Stimulated activated CD8-positive, alpha-beta memory T cell treated with anti-CD3 and anti-CD28 coated beads, Interleukin-4, amount 100 ng/mL, for 24 hours (primary cell): ENCODE measurements at regions not wholly inside any gene's neighbourhood (a gene's known extent, or its start where the extent isn't known, plus 50 kb on each side); places are given as distances from the start of the nearest gene placed in this dataset.

ENCODE experiments used
- DNase-seq: peaks from one replicate; pipeline ENCODE4 v3.0.0-alpha.2; 2020; ENCODE audit warnings: low read depth

DNA sequence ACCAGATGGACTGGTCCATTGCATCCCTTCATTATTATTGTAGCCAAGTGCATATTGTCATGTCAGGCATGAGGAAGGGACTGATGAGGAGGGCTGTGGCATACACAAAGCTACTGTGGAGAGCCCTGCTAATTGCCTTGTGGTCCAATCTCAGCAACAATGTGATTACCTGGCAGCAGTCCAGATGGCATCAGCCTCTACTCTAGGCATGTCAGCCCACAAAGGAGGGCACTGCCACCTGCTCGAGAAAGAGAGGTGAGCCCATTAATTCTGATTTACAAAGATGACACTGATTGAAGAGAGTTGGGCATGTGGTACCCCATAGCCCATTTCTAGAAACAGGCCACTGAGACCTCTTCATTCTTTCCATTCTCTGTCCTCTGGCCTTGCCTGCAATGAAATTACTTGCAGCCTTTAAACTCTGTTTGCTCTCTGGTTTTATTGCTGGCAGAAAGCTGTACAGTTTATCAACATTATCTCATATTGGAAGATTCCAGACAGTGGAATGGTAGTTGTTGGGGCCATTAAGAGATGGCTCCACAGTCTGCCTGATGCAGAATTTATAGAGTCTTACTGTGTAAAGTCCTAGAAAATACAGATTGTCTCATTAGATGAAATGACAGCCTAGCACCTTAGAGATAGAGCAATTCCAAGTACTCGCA is 307.7 kb downstream of the ARPP21 start:
- no peak for DNase-seq

DNA sequence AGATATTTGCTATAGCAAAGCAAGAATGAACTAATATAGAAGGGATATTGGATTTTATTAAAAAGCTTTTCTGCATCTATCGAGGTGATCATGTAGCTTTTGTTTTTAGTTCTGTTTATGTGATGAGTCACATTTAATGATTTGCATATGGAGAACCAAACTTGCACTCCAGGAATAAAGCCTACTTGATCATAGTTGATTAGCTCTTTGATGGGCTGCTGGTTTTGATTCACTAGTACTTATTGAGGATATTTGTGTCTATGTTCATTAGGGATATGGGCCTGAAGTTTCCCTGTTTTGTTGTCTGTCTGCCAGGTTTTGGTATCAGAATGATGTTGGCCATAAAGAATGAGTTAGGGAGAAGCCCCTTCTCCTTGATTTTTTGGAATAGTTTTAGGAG is 310.7 kb downstream of the ARPP21 start:
- DNase-seq: no peak

GRCh38 chr3:35954413-35954812 is 315.1 kb downstream of the ARPP21 start:
- DNase-seq: no peak

DNA sequence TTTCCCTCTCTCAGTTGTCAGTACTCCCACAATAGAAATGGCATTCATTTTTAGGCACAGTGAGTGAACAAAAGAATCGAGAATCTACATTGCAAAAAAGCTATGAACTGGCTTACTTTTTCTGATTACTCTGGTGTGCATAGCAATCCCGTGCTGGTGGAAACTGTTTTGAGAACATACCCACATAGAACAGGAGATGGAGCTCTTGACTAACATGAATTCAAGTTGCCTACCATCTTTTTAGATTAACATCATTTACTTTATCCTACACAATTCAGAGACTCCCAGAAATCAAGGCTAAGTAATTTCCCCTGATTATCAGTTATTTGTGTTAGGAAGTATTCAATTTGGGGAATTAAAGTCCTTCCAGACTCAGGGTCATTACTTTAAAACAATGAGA is 326.6 kb downstream of the ARPP21 start:
- no peak for DNase-seq

DNA sequence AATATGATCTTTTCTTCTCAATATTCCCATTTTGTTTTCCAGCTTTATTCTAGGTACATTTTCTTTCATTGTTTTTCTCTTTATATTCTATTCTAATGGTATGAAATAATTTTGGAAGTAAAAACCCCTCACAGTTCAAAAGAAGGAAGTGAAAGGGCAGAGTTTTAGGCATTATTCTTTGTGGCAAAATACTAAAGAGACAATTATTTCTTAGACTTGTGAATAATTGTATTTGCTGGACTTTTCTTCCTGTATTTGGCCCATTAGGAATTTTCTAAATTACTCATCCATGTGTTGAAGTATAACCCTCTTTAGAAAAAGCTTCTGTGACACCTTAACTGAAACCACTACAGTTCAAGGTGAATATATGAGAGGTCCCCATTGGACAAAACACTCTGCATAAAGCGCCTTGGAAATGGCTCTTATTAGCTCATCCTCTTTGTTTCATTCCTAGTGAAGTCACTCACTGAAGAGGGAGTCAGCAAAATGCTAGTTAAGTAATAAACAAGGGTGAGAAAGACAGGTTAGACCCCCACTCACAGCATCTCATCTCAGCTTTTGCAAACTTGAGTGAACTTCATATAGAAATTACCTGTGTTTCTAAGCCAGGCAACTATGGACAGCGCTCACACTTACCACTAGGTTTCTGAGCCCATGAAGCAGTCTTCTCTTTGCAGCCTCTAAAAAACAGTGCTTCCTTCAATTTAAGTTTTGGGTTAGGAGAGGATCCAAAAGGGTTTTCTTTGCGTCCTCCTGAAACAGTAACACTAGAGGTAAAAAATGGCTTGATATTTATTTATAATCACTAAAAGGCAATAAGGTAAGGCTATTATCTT is 327.5 kb downstream of the ARPP21 start:
- no peak for DNase-seq

DNA sequence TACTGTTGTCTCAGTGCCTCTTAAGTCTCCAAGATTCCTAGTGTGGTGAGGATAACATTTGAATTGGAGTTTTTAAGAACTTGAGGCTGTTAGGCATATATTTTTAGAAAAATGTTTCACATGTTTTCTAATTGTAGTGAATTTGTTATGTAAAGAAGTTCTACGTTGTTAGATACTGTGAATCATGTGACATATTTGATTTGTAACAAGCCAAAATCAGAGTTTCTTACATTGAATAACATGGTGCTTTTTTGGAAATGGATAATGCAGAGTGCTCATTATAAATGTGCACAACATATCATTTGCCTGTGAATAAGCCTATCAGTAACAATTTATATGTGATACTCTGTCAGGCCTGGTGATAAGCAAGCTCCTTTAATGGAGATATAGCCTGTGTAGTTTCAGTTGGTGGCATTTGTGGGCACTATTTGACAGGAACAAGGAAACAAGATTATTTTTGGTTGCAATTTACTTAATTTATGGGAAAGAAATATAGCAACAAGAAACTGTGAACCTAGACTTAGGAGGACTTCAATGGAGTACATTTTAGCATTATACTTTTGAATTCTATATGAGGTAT is 328.8 kb downstream of the ARPP21 start:
- DNase-seq: no peak

- no peak for DNase-seq
These were observed 330.1 kb downstream of the ARPP21 start for GRCh38 chr3:35969406-35969805.

- DNase-seq: no peak
These were observed 331.5 kb downstream of the ARPP21 start for GRCh38 chr3:35970793-35971192.

DNA sequence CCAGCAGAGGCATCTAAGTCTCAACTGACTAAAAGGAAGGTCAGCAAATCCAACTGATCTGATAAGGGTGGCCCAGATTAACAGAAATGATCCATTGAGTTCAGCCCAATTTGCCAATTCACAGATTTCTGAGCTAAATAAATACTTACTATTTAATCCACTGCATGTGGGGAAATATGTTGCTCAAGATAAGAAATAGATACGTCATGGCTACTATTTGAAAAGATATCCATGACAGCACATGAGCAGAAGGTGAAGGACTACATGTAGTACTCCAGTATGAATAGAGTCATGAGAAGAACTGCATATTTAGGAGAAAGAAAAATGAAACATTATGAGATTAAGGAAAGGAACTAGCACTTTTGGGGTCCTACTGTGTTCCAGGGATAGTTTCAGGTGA is 332.4 kb downstream of the ARPP21 start:
- DNase-seq: no peak

DNA sequence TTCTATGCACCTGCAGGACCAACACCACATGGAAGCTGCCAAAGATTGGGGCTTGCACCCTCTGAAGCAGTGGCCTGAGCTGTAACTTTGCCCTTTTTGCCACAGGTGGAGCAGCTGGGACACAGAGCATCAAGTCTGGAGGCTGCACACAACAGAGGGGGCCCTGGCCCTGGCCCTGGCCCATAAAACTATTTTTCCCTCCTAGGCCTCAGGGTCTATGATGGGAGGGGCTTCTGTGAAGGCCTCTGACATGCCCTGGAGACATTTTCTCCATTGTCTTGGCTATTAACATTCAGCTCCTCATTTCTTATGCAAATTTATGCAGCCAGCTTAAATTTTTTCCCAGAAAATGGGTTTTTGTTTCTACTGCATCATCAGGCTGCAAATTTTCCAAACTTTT is 335.5 kb downstream of the ARPP21 start:
- DNase-seq: no peak

GRCh38 chr3:35986161-35986560 is 346.8 kb downstream of the ARPP21 start:
- no peak for DNase-seq

- no peak for DNase-seq
These were observed 348.1 kb downstream of the ARPP21 start for GRCh38 chr3:35987386-35987785.

GRCh38 chr3:35992041-35992440 is 352.7 kb downstream of the ARPP21 start:
- no peak for DNase-seq

GRCh38 chr3:36011791-36012190 is 368.5 kb upstream of the STAC start:
- DNase-seq: no peak

DNA sequence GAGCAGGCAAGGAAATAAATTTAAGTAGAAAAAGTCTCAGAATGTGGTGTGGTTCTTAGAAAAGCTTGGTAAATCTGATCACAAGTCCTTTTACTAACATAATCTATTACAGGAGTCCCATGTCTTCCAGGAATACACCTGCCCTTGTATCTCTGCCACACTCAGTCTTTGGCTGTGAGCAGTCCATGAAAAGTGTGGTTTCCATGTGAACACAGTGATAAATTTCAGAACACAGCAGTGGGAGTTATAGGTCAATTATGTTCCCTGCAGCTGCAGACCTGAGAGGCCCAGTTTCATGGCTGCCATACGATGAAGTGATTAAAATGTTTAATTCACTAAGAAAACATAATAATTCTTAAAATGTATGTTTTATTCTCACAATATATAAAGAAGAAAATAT is 366.9 kb upstream of the STAC start:
- DNase-seq: no peak

- DNase-seq: no peak
These were observed 355.1 kb upstream of the STAC start for GRCh38 chr3:36025232-36025631.

GRCh38 chr3:36032180-36033047 is 347.9 kb upstream of the STAC start:
- DNase-seq: no peak

DNA sequence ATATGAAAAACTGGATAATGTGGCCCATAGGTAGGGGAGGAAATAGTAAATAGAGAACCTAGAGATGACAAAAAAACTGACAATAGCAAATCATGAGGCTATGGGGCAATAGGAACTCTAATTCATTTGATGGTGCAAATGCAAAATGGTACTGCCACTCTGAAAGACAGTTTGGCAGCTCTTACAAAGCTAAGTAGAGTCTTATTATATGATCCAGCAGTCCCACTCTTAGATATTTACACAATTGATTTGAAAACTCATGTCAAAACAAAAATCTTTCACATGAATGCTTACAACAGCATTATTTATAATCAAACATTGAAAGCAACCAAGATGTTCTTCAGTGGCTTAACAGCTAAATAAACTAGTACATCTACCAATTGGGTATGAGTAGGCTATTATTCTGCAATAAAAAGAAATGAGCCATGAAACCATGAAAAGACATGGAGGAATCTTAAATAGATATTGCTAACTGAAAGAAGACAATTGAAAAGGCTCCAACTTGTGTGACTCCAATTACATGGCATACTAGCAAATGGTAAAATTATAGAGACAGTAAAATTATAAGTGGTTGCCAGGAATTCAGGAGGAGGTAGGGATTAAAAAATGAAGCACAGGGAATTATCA is 321.8 kb upstream of the STAC start:
- no peak for DNase-seq

GRCh38 chr3:36060950-36061349 is 319.4 kb upstream of the STAC start:
- DNase-seq: no peak

GRCh38 chr3:36063992-36064391 is 316.3 kb upstream of the STAC start:
- no peak for DNase-seq

DNA sequence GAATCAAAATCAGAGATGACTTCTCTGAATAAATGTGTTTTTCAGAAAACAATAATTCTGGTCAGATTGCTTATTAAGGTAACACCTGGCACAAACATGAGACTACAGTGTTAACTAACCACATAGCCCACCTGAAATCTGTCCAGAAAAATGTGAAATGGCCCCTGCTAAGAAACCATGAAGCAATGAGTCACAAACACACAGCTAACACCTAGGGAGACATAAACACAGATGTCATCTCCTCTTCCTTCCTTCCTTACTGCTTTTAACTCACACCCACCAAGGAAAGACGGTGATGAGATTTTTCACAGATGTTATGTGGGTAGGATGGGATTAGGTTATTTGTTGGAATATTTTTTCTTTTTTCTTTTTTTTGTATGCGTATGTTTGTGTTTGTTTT is 315.0 kb upstream of the STAC start:
- no peak for DNase-seq

GRCh38 chr3:36075491-36075890 is 304.8 kb upstream of the STAC start:
- DNase-seq: no peak
